ENCODE measurements at regions not wholly inside any gene's neighbourhood (a gene's known extent, or its start where the extent isn't known, plus 50 kb on each side); places are given as distances from the start of the nearest gene placed in this dataset.

DNA sequence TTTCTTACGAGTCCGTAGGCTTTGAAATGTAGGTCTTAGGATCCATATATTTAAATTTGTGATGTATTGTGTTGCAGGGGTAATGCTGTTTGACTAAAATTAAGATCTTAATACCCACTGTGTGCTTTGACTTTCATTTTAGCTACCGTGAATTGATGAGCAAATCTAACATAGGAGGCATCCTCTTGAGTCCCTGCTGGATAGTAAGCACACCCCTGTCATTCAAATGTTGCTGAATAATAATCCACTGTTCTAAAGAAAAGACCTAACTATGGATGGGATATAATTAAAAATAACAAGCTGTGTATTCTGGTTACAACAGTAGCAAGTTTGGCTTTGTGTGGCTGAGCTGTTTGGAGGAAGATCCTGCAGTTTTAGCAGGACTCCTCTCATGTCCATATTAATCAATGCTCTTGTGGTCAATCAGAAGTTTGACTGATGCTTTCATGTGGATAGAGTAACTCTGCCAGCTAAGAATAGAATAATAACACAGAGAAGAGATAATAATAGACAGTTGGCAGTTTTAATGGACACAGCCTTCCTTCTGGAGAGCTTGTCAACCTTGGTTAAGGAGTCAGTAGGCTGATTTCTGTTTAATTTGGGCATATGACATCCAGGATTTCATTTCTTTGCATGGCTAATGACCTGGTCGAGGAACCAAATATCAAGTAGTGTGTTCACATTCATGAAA lies 148.1 kb upstream of the MIS18BP1 start:
- no peak for FAIRE-seq
- BruUV-seq (replicated peaks): no TSS peak
- dilution Hi-C loops (cut with MboI; ENCODE audit: extremely low pct_ligation_motif_present, low sequenced_read_pairs): no loop called here

More for the DNA sequence above, 148.1 kb upstream of the MIS18BP1 start:
- no peaks in the 10 kb centered on the region for H3K36me3 ChIP-seq (ENCODE audit: control insufficient read depth in 2 of 2, extremely low read depth in 1 of 2, insufficient read depth in 2 of 2, low read length in 2 of 2)
- ChIA-PET CTCF (no interaction called here), POLR2A (no interaction called here)
- H4K20me1 ChIP-seq (replicated peaks; ENCODE audit: control insufficient read depth, extremely low read depth, insufficient read depth, low read length): no peaks in the 10 kb centered on the region
- H3K4me2 ChIP-seq (ENCODE audit: insufficient read depth, low read length): no peak overlapping the region
- intact Hi-C loops (cut with micrococcal nuclease): no loop called here
- no peaks in the 10 kb centered on the region for H3K9me1 ChIP-seq (replicated peaks; ENCODE audit: control insufficient read depth, extremely low read depth, insufficient read depth, low read length)
- no peak overlapping the region for H3K4me3 ChIP-seq (replicated peaks in 1 of 3; ENCODE audit: insufficient read depth in 1 of 3, low read depth in 1 of 3, low read length in 3 of 3)
- no peak for TF ChIP-seq GATA2 (IDR thresholded peaks at IDR 0.05; ENCODE audit: insufficient read depth, insufficient read length, low read depth, low read length)
- TF ChIP-seq MYC (IDR thresholded peaks at IDR 0.05; ENCODE audit: low read depth, low read length): no peak
- TF ChIP-seq FOS (IDR thresholded peaks at IDR 0.05; ENCODE audit: borderline replicate concordance, insufficient read depth, low read length): no peak
- TF ChIP-seq, protein P1, sequence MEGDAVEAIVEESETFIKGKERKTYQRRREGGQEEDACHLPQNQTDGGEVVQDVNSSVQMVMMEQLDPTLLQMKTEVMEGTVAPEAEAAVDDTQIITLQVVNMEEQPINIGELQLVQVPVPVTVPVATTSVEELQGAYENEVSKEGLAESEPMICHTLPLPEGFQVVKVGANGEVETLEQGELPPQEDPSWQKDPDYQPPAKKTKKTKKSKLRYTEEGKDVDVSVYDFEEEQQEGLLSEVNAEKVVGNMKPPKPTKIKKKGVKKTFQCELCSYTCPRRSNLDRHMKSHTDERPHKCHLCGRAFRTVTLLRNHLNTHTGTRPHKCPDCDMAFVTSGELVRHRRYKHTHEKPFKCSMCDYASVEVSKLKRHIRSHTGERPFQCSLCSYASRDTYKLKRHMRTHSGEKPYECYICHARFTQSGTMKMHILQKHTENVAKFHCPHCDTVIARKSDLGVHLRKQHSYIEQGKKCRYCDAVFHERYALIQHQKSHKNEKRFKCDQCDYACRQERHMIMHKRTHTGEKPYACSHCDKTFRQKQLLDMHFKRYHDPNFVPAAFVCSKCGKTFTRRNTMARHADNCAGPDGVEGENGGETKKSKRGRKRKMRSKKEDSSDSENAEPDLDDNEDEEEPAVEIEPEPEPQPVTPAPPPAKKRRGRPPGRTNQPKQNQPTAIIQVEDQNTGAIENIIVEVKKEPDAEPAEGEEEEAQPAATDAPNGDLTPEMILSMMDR (IDR thresholded peaks at IDR 0.05; ENCODE audit: extremely low read depth in 1 of 2, insufficient read depth in 1 of 2, low read depth in 1 of 2, low read length in 2 of 2): no peak
- no peak for TF ChIP-seq EZH2 (IDR thresholded peaks at IDR 0.05; ENCODE audit: borderline replicate concordance, low read depth, low read length, severe bottlenecking)
- TF ChIP-seq POLR2AphosphoS5 (IDR thresholded peaks at IDR 0.05; ENCODE audit: insufficient read depth, low read depth, low read length): no peak
- no peak for TF ChIP-seq JUN (IDR thresholded peaks at IDR 0.05; ENCODE audit: borderline replicate concordance, insufficient read depth, insufficient read length, low read depth)
- no peak for TF ChIP-seq POLR2A (IDR thresholded peaks at IDR 0.05; ENCODE audit: low read depth, low read length)
- TF ChIP-seq, protein P2, sequence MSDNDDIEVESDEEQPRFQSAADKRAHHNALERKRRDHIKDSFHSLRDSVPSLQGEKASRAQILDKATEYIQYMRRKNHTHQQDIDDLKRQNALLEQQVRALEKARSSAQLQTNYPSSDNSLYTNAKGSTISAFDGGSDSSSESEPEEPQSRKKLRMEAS (IDR thresholded peaks at IDR 0.05; ENCODE audit: insufficient read depth, insufficient read length): no peak
- DNase-seq (ENCODE audit: low read depth, low spot score): no peak
- no peaks in the 10 kb centered on the region for H3K9me3 ChIP-seq (replicated peaks; ENCODE audit: control insufficient read depth, insufficient read depth, low read length)
- H3K4me1 ChIP-seq (ENCODE audit: control insufficient read depth, extremely low read depth, insufficient read depth, low read length): no peaks in the 10 kb centered on the region
- H3K27ac ChIP-seq (ENCODE audit: insufficient read depth, low read depth, low read length): no peak overlapping the region
- no peak overlapping the region for H2AFZ ChIP-seq (ENCODE audit: low read depth, low read length)
- no peaks in the 10 kb centered on the region for H3K79me2 ChIP-seq (ENCODE audit: control insufficient read depth, insufficient read depth, low read length)
- H3K9ac ChIP-seq (replicated peaks; ENCODE audit: extremely low read depth, insufficient read depth, low read length): no peak overlapping the region
- no peaks in the 10 kb centered on the region for H3K27me3 ChIP-seq (ENCODE audit: control insufficient read depth in 2 of 2, insufficient read depth in 2 of 2, low read length in 2 of 2)

All from endothelial cell of umbilical vein (primary cell).